ENCODE measurements at regions not wholly inside any gene's neighbourhood (a gene's known extent, or its start where the extent isn't known, plus 50 kb on each side); places are given as distances from the start of the nearest gene placed in this dataset.

DNA sequence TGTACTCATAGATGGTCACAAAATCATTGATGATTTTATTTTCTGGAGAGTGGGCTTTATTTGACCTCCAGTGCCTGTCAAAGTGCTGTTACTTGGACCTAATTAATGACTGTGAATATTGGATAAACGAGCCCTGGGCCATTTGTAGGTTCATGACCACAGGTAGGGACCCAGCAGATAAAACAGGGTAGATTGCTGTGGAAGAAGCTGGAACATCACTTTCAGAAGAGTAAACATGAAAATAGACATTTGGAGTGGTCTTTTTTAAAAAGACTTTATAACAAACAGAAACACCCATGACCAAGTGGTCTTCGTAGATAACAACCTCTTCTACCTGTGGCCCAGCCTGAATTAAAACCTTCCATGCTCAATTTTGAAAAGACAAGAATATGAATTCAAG, 472.8 kb upstream of the MKI67 start:
- DNase-seq = no peak

- DNase-seq = no peak
Measured at GRCh38 chr10:128599538-128599937, 473.3 kb upstream of the MKI67 start.

DNA sequence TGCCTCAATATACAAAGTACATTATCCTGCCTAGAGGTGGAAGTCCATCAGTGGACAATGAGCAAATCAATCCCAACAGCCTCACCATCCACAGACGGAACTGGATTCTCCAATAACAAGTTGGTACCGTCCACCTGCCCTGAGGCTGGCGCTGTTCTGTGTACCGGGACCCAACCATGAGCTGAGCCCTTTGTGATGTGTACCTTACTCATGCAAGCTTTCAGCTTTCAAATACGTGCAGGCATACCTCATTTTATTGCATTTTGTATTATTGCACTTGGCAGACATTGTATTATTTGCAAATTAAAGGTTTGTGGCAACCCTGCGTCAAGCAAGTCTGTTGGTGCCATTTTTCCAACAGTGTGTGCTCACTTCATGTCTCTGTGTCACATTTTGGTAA, 476.0 kb upstream of the MKI67 start:
- DNase-seq = no peak

- no peak for DNase-seq
Measured at GRCh38 chr10:128604025-128604424, 477.8 kb upstream of the MKI67 start.

DNA sequence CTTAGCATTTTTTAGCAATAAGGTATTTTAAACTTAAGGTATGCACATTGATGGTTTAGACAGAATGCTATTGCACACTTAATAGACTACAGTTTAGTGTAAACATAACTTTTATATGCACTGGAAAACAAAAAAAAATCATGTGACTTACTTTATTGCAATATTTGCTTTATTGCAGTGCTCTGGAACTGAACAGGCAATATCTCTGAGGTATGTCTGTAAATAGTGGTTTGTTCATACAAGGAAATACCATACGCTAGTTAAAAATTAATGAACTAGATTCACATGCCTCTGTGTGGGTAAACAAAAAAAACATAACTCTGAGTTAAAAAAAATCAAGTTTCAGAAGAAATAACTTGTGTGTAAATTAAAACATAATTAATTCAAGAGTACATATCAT, 479.0 kb upstream of the MKI67 start:
- DNase-seq = no peak

GRCh38 chr10:128606055-128606454, 479.8 kb upstream of the MKI67 start:
- no peak for DNase-seq

DNA sequence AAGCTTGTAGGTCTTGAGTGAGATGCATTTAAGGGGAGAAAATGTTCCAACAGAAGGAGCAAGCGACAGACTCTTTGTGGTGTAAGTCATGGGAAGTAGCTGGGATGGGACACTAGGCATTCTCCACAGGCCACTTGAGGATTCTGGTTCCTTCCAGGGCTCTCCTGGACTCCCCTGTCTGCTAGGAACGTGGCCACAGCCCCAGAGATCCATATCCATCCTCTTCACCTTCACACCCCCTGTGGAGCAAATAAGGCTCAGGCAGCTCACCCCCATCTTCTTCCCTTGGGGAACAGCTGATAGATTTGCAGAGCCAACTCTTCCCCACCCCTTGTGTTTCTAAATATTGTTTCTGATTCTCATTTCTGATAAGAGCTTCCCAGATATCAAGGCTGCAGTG, 482.6 kb upstream of the MKI67 start:
- DNase-seq = no peak

DNA sequence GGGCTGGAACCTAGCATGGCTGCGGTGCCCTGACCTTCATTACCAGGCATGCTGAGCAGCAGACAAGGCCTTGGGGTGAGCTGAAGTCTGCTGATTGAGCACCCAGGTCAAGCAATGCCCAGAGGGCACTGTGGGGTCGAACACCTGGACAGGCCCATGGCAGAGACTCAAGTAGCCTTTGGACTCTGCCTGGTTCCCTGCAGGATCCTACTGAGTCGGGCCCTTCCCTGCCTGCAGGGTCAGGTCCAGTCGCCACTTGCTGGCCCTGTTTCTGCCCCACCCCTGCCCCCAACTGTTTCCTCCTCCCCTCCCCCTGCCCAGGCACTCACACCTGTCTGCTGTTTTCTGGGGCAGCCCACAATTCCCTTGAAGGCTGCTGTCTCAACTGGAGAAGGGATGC, 483.2 kb upstream of the MKI67 start:
- no peak for DNase-seq

DNA sequence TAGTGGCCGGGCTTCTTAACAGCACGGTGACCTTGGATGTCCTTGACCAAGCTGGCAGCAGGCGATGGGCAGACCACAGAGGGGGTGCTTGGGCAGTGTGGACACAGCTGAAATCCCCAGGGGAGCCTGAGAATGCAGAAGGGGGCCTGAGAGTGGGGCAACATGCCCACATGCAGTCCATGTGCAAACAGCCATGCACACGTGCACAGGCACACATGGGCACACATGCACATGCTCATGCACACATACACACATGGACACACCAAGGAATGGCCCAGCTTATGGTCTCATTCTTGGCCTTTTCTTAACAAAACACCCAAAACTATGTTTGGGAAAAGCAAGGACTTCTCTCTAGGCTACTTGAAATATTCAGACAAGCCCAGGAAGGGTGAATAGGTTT, 483.9 kb upstream of the MKI67 start:
- no peak for DNase-seq

- no peak for DNase-seq
Measured at GRCh38 chr10:128612195-128612594, 486.0 kb upstream of the MKI67 start.

GRCh38 chr10:128612631-128613030, 486.4 kb upstream of the MKI67 start:
- no peak for DNase-seq

DNA sequence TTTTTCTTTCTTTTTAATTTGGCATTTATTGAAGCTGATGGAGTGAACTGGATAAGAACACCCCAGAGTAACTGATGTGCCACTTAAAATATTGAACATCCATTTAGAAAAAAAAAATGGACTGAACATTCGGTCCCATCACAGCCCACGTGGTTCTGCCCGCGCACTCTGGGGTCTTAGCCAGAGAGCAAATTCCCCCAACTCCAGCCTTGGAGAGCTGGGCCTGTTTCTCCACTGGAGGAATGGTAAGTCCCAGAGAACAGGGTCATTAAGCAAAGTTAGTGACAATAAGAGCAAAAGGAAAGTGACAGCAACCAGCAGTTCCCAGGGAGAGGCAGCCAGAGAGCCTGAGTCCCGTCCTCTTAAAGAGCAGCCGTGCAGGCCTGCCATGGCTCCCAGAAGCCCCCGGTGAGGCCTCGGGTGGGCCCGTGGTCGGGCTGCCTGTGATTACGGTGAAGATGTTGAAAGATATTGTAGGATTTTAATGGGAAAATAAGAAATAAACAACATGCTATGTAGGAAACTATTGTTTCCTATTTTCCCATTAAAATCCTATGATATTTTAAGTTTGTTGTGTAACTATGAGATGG, 487.9 kb upstream of the MKI67 start:
- DNase-seq = no peak

- DNase-seq = no peak
Measured at GRCh38 chr10:128614802-128615553, 488.8 kb upstream of the MKI67 start.

DNA sequence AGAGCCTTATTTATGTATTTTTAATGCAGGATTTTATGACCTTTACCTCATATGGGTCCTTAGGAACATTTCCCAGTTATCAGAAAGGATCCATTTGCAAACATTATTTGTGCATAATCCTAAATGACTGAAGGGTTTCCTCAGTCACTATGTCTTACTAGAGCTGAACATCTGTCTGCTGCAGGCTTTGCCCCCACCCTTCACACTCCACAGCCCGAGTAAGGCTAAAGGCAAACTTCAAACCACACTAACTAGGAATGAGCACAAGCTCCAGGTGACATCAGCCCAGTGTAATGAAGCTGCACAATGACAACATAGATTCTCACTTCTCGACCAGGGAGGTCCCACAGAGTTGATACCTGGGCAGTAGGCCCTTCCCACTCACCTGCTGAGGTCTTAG, 491.3 kb upstream of the MKI67 start:
- no peak for DNase-seq

GRCh38 chr10:128622706-128623105, 496.5 kb upstream of the MKI67 start:
- DNase-seq = no peak

GRCh38 chr10:128623776-128624175, 497.6 kb upstream of the MKI67 start:
- DNase-seq = no peak

DNA sequence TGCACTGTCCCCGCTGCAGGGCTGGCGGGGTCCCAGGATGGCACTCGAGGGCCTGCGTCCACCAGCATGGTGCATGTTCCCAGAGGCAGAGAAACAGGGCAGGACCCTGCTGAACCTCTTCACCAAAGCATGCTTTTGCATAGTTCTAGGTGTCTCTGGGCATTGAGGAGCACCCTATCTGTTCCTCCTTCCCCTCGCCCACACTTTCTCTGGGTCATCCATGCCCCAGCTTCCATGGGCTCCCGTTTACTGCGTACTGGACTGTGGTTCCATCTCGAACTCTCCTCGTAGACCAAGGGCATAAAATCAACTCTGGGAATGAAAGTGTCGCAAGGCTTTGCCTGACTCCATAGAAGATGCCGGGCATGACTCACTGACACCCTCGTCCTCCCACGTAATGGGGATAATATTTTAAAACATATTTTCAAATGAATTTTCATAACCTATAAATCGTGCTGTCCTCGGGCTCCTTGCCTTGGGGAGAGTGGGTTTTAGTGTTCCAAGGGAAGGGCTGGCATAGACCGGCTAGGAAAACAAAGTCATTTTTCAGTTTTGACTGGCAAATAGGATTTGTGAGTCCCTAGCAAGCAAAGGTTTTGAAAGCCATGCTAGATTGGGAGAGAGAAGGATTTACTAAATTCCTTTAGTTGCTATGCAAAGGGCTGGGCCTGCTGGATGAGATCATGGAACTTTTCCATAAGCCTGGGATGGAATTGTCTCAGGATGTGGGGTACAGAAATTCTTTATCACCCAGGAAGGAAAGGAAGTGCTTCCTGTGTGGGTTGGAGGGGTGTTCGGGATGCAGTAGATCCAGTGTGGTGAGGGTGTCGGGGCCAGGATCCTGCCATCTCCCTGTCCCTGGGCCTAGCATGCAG, 498.7 kb upstream of the MKI67 start:
- no peak for DNase-seq

GRCh38 chr10:128625926-128626325, 499.7 kb upstream of the MKI67 start:
- DNase-seq = no peak

DNA sequence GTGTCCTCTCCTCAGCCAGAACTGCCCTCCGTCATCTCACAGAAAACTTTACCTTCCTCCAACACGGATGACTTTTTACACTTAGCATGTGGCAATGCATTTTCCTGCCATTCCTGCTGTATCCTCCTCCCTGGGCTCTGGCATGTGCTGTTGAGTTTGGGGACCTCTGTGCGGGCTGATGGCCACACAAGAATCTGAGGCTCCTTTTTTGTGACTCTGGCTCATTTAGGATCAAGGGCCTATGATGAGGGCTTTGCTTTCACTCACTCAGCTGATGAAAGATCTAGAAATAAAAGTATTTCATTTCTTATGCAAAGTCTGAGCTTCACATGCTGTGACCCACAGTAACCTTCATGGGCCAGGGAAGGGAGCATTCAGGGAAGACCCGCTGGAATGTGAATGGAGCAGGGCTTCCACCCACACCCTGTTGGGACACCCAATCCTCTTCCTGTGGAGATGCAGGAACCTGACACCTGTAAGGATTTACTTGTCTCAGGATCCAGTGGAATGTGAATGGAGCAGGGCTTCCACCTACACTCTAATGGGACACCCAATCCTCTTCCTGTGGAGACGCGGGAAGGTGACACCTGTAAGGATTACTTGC, 500.3 kb upstream of the MKI67 start:
- no peak for DNase-seq

DNA sequence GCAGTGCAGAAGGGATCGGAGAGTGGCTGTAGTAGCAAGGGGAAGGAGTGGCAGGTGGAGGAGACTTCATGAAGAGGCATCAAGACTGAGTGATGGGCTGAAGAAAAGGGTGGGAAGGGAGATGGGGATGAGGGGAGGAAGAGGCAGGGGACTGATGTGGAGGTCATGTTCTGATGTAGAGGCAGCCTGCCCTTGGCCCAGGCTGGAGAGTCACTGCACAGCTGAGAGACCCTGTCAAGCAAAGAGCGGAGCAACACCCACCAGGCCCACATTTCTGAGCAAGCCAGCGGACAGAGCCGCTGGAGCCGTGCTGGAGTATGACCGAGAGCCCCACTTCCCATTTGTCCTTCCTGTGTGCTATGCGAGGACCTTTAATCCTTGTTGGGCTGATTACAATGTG, 501.6 kb upstream of the MKI67 start:
- no peak for DNase-seq

DNA sequence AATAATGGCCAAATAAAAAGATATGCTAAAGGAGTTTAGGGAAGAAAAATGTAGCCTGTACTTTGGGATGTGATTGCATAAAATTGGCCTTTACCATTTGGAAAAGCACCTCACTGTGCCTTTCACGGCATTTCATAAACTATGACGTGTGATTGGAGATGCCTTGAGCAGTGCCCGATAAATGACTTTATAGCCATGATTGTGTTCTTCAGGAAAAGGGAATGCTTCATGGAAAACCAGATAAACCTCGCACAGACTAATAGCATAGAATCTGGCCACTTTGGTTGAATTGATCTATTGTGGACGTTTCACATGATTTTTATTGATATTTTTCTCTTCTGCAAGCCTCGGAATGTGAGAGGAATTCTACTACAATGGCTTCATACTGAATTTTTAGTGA, 502.0 kb upstream of the MKI67 start:
- DNase-seq = no peak

- DNase-seq = no peak
Measured at GRCh38 chr10:128629111-128630096, 503.2 kb upstream of the MKI67 start.
